HepG2 (cell line): ENCODE measurements at regions not wholly inside any gene's neighbourhood (a gene's known extent, or its start where the extent isn't known, plus 50 kb on each side); places are given as distances from the start of the nearest gene placed in this dataset.

Experiments
- ATF7 ChIP-seq, 2 experiments: fragments of 450-650 bp in 1 of 2; sonication (generic) in 1 of 2; formaldehyde crosslinking in 1 of 2; IDR thresholded peaks; 2 replicates each; pipeline versions ENCODE4 v1.4.0 to v1.6.1; 2016 to 2020; ENCODE audit warnings: antibody characterized with exemption in 1 of 2, mild to moderate bottlenecking in 1 of 2, missing genetic modification reagents in 1 of 2
- CC2D1A ChIP-seq: sonication (generic); formaldehyde crosslinking; IDR thresholded peaks from 2 replicates; pipeline ENCODE4 v1.8.1; 2023; ENCODE audit warnings: mild to moderate bottlenecking, missing genetic modification reagents
- DRAP1 ChIP-seq: IDR thresholded peaks from 2 replicates; pipeline ENCODE4 v1.6.1; 2016; ENCODE audit warnings: missing genetic modification reagents, missing compliant biosample characterization
- FOXK2 ChIP-seq: fragments of 450-650 bp; IDR thresholded peaks from 2 replicates; pipeline ENCODE4 v1.6.1; 2016
- FOXM1 ChIP-seq: sonication (generic); formaldehyde crosslinking; IDR thresholded peaks from 2 replicates; pipeline ENCODE4 v1.5.0; 2020; ENCODE audit warnings: missing genetic modification reagents
- GRHL1 ChIP-seq: sonication (generic); formaldehyde crosslinking; conservative IDR thresholded peaks from 2 replicates; pipeline ENCODE4 v1.8.0; 2022; ENCODE audit warnings: missing genetic modification reagents
- HDAC2 ChIP-seq: sonication (generic); formaldehyde crosslinking; IDR thresholded peaks from 2 replicates; pipeline ENCODE4 v1.4.0; 2020; ENCODE audit warnings: missing genetic modification reagents
- HMGXB4 ChIP-seq, 2 experiments: sonication (generic) in 1 of 2; formaldehyde crosslinking in 1 of 2; IDR thresholded peaks; 2 replicates each; pipeline versions ENCODE4 v1.4.0 to v1.6.1; 2018 to 2020; ENCODE audit warnings: missing genetic modification reagents in 2 of 2, borderline replicate concordance in 1 of 2, low read depth in 1 of 2, mild to moderate bottlenecking in 1 of 2, missing biosample characterization in 1 of 2
- HNRNPLL ChIP-seq: fragments of 200-400 bp; formaldehyde crosslinking; IDR thresholded peaks from 2 replicates; pipeline ENCODE4 v1.6.1; 2017; ENCODE audit warnings: mild to moderate bottlenecking, low read depth, low read length; ENCODE audit not compliant: poor library complexity, severe bottlenecking
- JUNB ChIP-seq: sonication (generic); formaldehyde crosslinking; IDR thresholded peaks from 2 replicates; pipeline ENCODE4 v1.8.0; 2022; ENCODE audit warnings: missing genetic modification reagents, mild to moderate bottlenecking, borderline replicate concordance
- KLF9 ChIP-seq: IDR thresholded peaks from 2 replicates; pipeline ENCODE4 v1.6.1; 2016; ENCODE audit warnings: low read depth
- NFE2 ChIP-seq: sonication (generic); formaldehyde crosslinking; IDR thresholded peaks from 2 replicates; pipeline ENCODE4 v1.4.0; 2020; ENCODE audit warnings: missing genetic modification reagents
- NR2C2 ChIP-seq: sonication (generic); formaldehyde crosslinking; IDR thresholded peaks from 2 replicates; pipeline ENCODE4 v1.4.0; 2020; ENCODE audit warnings: missing genetic modification reagents, mild to moderate bottlenecking, moderate library complexity, borderline replicate concordance
- PRDM4 ChIP-seq: sonication (generic); formaldehyde crosslinking; IDR thresholded peaks from 2 replicates; pipeline ENCODE4 v1.9.0; 2021; ENCODE audit warnings: missing genetic modification reagents, borderline replicate concordance
- THAP11 ChIP-seq: IDR thresholded peaks from 2 replicates; pipeline ENCODE4 v1.6.1; 2016; ENCODE audit warnings: missing biosample characterization, missing genetic modification reagents
- ZBTB44 ChIP-seq: sonication (generic); formaldehyde crosslinking; IDR thresholded peaks from 2 replicates; pipeline ENCODE4 v1.4.0; 2020; ENCODE audit warnings: missing genetic modification reagents
- ZNF253 ChIP-seq: sonication (generic); formaldehyde crosslinking; IDR thresholded peaks from 2 replicates; pipeline ENCODE4 v1.8.0; 2022; ENCODE audit warnings: mild to moderate bottlenecking, missing genetic modification reagents, borderline replicate concordance
- ZNF569 ChIP-seq: sonication (generic); formaldehyde crosslinking; IDR thresholded peaks from 2 replicates; pipeline ENCODE4 v1.5.0; 2020; ENCODE audit warnings: mild to moderate bottlenecking, missing genetic modification reagents, moderate library complexity, borderline replicate concordance
- ZNF615 ChIP-seq: sonication (generic); formaldehyde crosslinking; IDR thresholded peaks from 2 replicates; pipeline ENCODE4 v1.5.0; 2020; ENCODE audit warnings: mild to moderate bottlenecking, missing genetic modification reagents, borderline replicate concordance
- ZNF740 ChIP-seq: sonication (generic); formaldehyde crosslinking; IDR thresholded peaks from 2 replicates; pipeline ENCODE4 v1.4.0; 2020; ENCODE audit warnings: missing genetic modification reagents

- TF ChIP-seq HNRNPLL (peak; percentile 31), PRDM4 (CRISPR knock-in tag) (no peak), CC2D1A (no peak), FOXK2 (no peak), JUNB (no peak), KLF9 (no peak), HMGXB4 (CRISPR knock-in tag; IDR thresholded peaks at IDR 0.05; ENCODE audit: borderline replicate concordance in 1 of 2, low read depth in 1 of 2) (0 out of 4 replicates have a peak, but pooled peaks have one; percentile 29 to 38), THAP11 (CRISPR knock-in tag) (0 out of 2 replicates have a peak, but pooled peaks have one; percentile 15), FOXM1 (CRISPR knock-in tag) (no peak), DRAP1 (no peak), ZNF740 (CRISPR knock-in tag) (no peak), NFE2 (CRISPR knock-in tag) (no peak), HDAC2 (0 out of 2 replicates have a peak, but pooled peaks have one; percentile 28), ZBTB44 (CRISPR knock-in tag) (no peak), ATF7 (IDR thresholded peaks at IDR 0.05) (no peak), ATF7 (CRISPR knock-in tag; IDR thresholded peaks at IDR 0.05) (no peak), ZNF615 (no peak), GRHL1 (CRISPR knock-in tag) (no peak), ZNF569 (CRISPR knock-in tag) (no peak), NR2C2 (CRISPR knock-in tag) (no peak), ZNF253 (CRISPR knock-in tag) (no peak)
These were observed 150.1 kb upstream of the FGGY start (continued) for GRCh38 chr1:59146651-59147358.
